Tibial artery (tissue), 4 donors: ENCODE measurements at regions not wholly inside any gene's neighbourhood (a gene's known extent, or its start where the extent isn't known, plus 50 kb on each side); places are given as distances from the start of the nearest gene placed in this dataset.

Experiments used
- DNase-seq, 2 donors: peaks; one replicate each; pipeline ENCODE4 v3.0.0-alpha.2; 2019
- H3K27ac ChIP-seq, 2 donors: fragments of 200-600 bp; sonication (generic) in 1 of 2; 1 replicate in 1 of 2; 2 replicates in 1 of 2; pipeline ENCODE4 v1.5.1; 2018 to 2019; ENCODE audit warnings: mild to moderate bottlenecking in 1 of 2
- H3K27me3 ChIP-seq, 2 donors: fragments of 200-600 bp; sonication (generic) in 1 of 2; one replicate each; pipeline versions ENCODE4 v1.5.1 to v1.6.0; 2016 to 2019
- H3K36me3 ChIP-seq, 3 donors: fragments of 200-600 bp; sonication (generic) in 2 of 3; one replicate each; pipeline ENCODE4 v1.5.1; 2016 to 2019; ENCODE audit warnings: mild to moderate bottlenecking in 2 of 3
- H3K4me1 ChIP-seq, 4 donors: fragments of 200-600 bp; sonication (generic) in 2 of 4; 1 replicate in 3 of 4; 2 replicates in 1 of 4; pipeline ENCODE4 v1.5.1; 2016 to 2019
- H3K4me3 ChIP-seq, 2 donors: fragments of 200-600 bp; sonication (generic) in 1 of 2; 1 replicate in 1 of 2; 2 replicates in 1 of 2; pipeline ENCODE4 v1.5.1; 2018 to 2019; ENCODE audit warnings: mild to moderate bottlenecking in 2 of 2
- H3K9me3 ChIP-seq, 3 donors: fragments of 200-600 bp; sonication (generic) in 1 of 3; one replicate each; pipeline ENCODE4 v1.5.1; 2016 to 2019
- CTCF ChIP-seq, 2 experiments: fragments of 200-600 bp in 1 of 2; fragments of 450-650 bp in 1 of 2; IDR thresholded peaks; one replicate each; pipeline ENCODE4 v1.5.1; 2017 to 2019; ENCODE audit warnings: antibody characterized with exemption in 2 of 2, mild to moderate bottlenecking in 1 of 2, moderate library complexity in 1 of 2
- intact Hi-C: fragments of 100-400 bp; cut with DNase I; formaldehyde crosslinking; loops from one replicate; pipeline ENCODE4 v1.15.0; 2023; ENCODE audit warnings: low total_unique reads

- peaks cover 0 to 6% of the 10 kb centered on the region in 2 donors for H3K27me3 ChIP-seq
- no peak overlapping the region for H3K27ac ChIP-seq
- intact Hi-C loops, result no loop called here
- no peaks in the 10 kb centered on the region for H3K36me3 ChIP-seq
- no peak overlapping the region for H3K4me3 ChIP-seq
- no peak for DNase-seq
- H3K9me3 ChIP-seq, result no peaks in the 10 kb centered on the region
- H3K4me1 ChIP-seq, result no peaks in the 10 kb centered on the region
- TF ChIP-seq CTCF (IDR thresholded peaks at IDR 0.05), result no peak
Observed at GRCh38 chr5:141785135-141785534, 93.1 kb downstream of the PCDH1 start.

- H3K9me3 ChIP-seq, result no peaks in the 10 kb centered on the region
- H3K4me1 ChIP-seq, result peaks cover 0 to 3% (median 0%) of the 10 kb centered on the region in 4 donors
- no peak overlapping the region for H3K27ac ChIP-seq
- H3K27me3 ChIP-seq, result peaks cover 0 to 6% of the 10 kb centered on the region in 2 donors
- no peak for DNase-seq
- H3K36me3 ChIP-seq, result no peaks in the 10 kb centered on the region
- H3K4me3 ChIP-seq, result no peak overlapping the region
- intact Hi-C loops, result no loop called here
- TF ChIP-seq CTCF (IDR thresholded peaks at IDR 0.05), result no peak
Observed at GRCh38 chr5:141784529-141784928, 93.7 kb downstream of the PCDH1 start.

GRCh38 chr5:141783947-141784296, 94.3 kb downstream of the PCDH1 start:
- intact Hi-C loops, result no loop called here
- H3K36me3 ChIP-seq, result no peaks in the 10 kb centered on the region
- H3K9me3 ChIP-seq, result no peaks in the 10 kb centered on the region
- H3K4me1 ChIP-seq, result peaks cover 0 to 3% (median 0%) of the 10 kb centered on the region in 4 donors
- DNase-seq, result no peak
- no peak for TF ChIP-seq CTCF (IDR thresholded peaks at IDR 0.05)
- no peak overlapping the region for H3K4me3 ChIP-seq
- peaks cover 0 to 6% of the 10 kb centered on the region in 2 donors for H3K27me3 ChIP-seq
- no peak overlapping the region for H3K27ac ChIP-seq

GRCh38 chr5:141783005-141783946, 94.9 kb downstream of the PCDH1 start:
- no peaks in the 10 kb centered on the region for H3K9me3 ChIP-seq
- H3K27me3 ChIP-seq, result peaks cover 0 to 3% of the 10 kb centered on the region in 2 donors
- TF ChIP-seq CTCF (IDR thresholded peaks at IDR 0.05), result no peak
- H3K4me1 ChIP-seq, result peaks cover 0 to 3% (median 0%) of the 10 kb centered on the region in 4 donors
- H3K36me3 ChIP-seq, result no peaks in the 10 kb centered on the region
- intact Hi-C loops, result no loop called here
- no peak overlapping the region for H3K27ac ChIP-seq
- H3K4me3 ChIP-seq, result no peak overlapping the region
- no peak for DNase-seq

GRCh38 chr5:141781910-141782309, 96.3 kb downstream of the PCDH1 start:
- H3K27me3 ChIP-seq, result peaks cover 0 to 2% of the 10 kb centered on the region in 2 donors

More at GRCh38 chr5:141781910-141782309, 96.3 kb downstream of the PCDH1 start:
- TF ChIP-seq CTCF (IDR thresholded peaks at IDR 0.05), result no peak
- Histone ChIP-seq H3K36me3 (no peaks in the 10 kb centered on the region), H3K27ac (no peak overlapping the region), H3K4me3 (no peak overlapping the region), H3K4me1 (peaks cover 0 to 3% (median 0%) of the 10 kb centered on the region in 4 donors), H3K9me3 (no peaks in the 10 kb centered on the region)
- no peak for DNase-seq
- intact Hi-C loops, result no loop called here
